ENCODE measurements at regions not wholly inside any gene's neighbourhood (a gene's known extent, or its start where the extent isn't known, plus 50 kb on each side); places are given as distances from the start of the nearest gene placed in this dataset.

DNA sequence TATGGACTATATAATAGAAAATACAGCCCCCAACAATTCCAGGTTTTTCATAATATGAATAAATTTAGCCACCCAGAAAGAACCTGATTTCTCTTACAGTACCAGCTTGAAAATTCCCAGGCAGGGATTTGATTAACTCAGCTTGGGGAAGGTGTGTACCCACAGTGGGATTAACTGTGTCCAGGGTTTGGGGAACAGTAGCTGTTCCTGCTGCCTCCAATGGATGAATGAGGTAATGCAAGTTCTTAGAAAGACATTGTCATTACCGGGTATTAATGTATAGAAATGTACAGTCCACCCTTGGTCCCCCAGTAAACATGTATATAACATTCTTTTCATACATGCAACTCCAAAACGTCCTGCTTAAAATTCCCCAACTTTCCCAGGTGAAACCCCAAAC is 115.6 kb downstream of the LRIG3 start:
- TF ChIP-seq, protein P1, sequence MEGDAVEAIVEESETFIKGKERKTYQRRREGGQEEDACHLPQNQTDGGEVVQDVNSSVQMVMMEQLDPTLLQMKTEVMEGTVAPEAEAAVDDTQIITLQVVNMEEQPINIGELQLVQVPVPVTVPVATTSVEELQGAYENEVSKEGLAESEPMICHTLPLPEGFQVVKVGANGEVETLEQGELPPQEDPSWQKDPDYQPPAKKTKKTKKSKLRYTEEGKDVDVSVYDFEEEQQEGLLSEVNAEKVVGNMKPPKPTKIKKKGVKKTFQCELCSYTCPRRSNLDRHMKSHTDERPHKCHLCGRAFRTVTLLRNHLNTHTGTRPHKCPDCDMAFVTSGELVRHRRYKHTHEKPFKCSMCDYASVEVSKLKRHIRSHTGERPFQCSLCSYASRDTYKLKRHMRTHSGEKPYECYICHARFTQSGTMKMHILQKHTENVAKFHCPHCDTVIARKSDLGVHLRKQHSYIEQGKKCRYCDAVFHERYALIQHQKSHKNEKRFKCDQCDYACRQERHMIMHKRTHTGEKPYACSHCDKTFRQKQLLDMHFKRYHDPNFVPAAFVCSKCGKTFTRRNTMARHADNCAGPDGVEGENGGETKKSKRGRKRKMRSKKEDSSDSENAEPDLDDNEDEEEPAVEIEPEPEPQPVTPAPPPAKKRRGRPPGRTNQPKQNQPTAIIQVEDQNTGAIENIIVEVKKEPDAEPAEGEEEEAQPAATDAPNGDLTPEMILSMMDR (conservative IDR thresholded peaks at IDR 0.05) = peak; percentile 69
- no peak for TF ChIP-seq ZFX (IDR thresholded peaks at IDR 0.05)
- no peak overlapping the region for H3K27ac ChIP-seq

DNA sequence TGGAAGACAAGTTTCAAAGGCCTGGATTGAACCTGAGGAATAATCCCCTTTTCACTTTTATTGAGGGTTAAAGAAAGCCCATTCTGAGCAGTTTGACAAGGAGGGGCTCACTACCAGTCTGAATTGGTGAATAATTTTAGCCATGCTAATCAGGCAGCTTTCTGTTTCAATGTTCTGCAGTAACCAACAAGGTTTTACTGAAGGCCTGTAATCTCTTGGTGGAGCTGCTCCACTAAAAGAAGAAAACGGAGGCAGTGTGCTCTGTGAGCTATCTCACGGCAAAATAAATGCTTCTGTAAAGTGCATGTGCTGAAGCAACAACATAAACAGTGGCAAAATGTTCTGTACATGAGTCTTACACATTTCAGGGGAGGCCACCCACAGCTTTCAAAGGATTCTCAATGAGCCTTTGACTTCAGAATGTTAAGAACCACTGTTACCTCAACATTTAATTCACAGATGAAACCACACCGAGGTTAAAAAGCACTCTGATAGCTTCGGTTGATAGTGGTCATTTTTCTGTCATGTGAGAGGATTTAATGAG is 111.2 kb downstream of the LRIG3 start:
- TF ChIP-seq, protein P1 (conservative IDR thresholded peaks at IDR 0.05) = no peak
- no peak for TF ChIP-seq ZFX (IDR thresholded peaks at IDR 0.05)
- H3K27ac ChIP-seq = no peak overlapping the region

DNA sequence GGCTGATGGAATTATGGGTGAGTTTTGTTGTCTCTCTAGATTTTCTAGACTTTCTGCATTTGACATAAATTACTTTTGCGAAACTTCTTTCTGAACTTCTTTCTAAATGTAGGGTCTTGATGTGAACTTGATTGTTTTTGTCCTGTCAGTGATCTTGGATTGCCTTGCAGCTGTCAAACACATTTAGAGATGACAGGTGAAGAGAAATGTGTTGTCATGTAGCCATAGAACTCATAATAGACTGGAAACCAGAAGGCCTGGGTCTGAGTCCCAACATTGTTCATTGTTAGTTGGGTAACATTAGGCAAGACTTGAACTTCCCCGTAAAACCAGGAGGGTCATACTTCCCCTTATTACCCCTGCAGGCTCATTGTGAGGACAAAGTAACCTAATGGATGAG is 109.0 kb downstream of the LRIG3 start:
- TF ChIP-seq, protein P1 (conservative IDR thresholded peaks at IDR 0.05) = no peak
- no peak for TF ChIP-seq ZFX (IDR thresholded peaks at IDR 0.05)
- H3K27ac ChIP-seq = no peak overlapping the region

DNA sequence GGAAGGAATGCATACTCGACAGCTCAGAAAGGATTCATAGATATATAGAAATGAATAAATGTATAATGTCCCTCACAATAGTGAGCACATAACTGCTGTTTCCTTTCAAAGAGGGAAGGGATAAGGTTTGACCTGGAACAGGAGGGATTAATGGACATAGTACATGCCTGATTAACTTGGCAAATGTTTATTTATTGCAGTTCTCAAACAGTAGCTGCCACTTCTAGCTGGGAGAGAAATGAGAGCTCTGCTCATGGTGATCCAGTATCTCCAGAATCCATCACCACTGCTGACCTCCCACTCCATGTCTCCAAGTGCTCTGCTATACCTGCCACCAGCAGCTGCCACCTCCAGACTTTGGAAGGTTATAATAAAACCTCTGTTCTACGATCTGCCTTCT is 108.1 kb downstream of the LRIG3 start:
- TF ChIP-seq, protein P1 (conservative IDR thresholded peaks at IDR 0.05) = no peak
- no peak for TF ChIP-seq ZFX (IDR thresholded peaks at IDR 0.05)

DNA sequence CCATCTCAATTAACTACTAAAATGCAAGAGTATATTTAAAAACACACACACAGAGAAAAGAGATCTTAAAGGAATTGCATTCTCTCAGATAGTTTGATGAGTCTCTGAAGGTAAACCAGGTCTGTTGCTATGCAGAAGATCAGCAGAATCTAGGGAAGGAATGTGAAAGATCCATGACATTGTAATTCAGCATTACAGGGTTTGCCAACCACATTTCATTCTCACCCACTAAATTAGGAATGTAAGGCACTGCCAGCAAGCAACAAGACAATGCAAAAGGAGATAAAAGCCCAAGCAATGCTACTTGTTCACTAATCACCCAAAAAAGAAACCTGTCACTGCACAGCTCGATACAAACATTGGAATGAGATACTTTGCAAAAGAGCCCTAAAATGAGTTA is 106.3 kb downstream of the LRIG3 start:
- no peak overlapping the region for H3K27ac ChIP-seq
- TF ChIP-seq, protein P1 (conservative IDR thresholded peaks at IDR 0.05) = no peak
- no peak for TF ChIP-seq ZFX (IDR thresholded peaks at IDR 0.05)

More for the DNA sequence above, 108.1 kb downstream of the LRIG3 start:
- no peak overlapping the region for H3K27ac ChIP-seq

DNA sequence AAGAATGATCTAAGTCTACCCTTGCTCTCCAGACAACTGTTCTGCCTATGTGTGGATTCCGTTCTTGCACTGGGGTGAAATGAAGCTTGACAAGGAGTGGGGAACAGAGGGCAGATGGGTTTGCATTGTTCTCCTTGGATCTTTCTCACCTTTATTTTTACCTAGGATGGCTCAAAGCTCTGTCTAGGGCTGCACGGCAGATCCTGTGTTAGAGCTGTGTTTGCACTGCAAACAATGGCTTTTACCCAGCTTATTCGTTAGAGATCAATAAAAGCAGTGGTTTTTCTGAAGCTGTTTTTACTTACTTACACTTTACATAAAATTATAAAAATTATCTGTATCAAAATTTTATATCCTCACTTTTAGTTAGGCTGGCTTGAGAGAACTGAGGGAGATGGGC is 105.1 kb downstream of the LRIG3 start:
- TF ChIP-seq ZFX (IDR thresholded peaks at IDR 0.05) = no peak
- TF ChIP-seq, protein P1 (conservative IDR thresholded peaks at IDR 0.05) = no peak
- H3K27ac ChIP-seq = no peak overlapping the region

DNA sequence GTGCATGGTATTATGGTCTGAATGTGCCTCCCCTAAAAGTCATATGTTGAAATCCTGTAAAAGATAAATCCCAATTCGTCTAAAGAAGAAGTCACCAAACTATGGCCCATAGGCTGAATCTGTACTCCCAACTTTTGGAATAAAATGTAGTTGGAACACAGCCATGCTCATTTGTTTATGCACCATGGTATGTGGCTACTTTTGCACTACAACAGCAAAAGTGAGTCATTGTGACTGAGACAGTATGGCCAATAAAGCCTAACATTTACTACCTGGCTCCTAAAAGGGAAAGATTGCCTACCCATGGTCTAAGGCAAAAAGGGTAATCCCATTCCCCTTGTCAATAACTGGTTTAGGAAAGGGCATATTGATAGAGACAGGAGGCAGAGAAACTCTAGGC is 101.8 kb downstream of the LRIG3 start:
- no peak overlapping the region for H3K27ac ChIP-seq
- TF ChIP-seq, protein P1 (conservative IDR thresholded peaks at IDR 0.05) = no peak
- no peak for TF ChIP-seq ZFX (IDR thresholded peaks at IDR 0.05)

Measured in C4-2B (cell line).